Activated CD4-positive, alpha-beta T cell treated with anti-CD3 and anti-CD28 coated beads for 36 hours (primary cell): ENCODE measurements at regions not wholly inside any gene's neighbourhood (a gene's known extent, or its start where the extent isn't known, plus 50 kb on each side); places are given as distances from the start of the nearest gene placed in this dataset.

Experiments used
- ATAC-seq: fragments of 200-7000 bp; cut with Tn5 transposase; one replicate; pipeline ENCODE4 v1.10.0; 2021; ENCODE audit warnings: mild to moderate bottlenecking, moderate library complexity
- CTCF ChIA-PET: fragments of 350-600 bp; sonication (Branson Sonifier 250); formaldehyde crosslinking; loops from one replicate; lab custom pipeline; 2021; ENCODE audit warnings: antibody characterized with exemption; lab: Charles Lee
- POLR2A ChIA-PET: fragments of 350-600 bp; sonication (Branson Sonifier 250); formaldehyde crosslinking; loops from one replicate; lab custom pipeline; 2021; ENCODE audit warnings: antibody characterized with exemption, inconsistent platforms; lab: Charles Lee
- DNase-seq: peaks from one replicate; pipeline ENCODE4 v3.0.0-alpha.2; 2020
- H3K27ac Mint-ChIP-seq: one replicate; pipeline ENCODE4 v1.8.0; 2021; ENCODE audit warnings: mixed read lengths
- H3K27me3 Mint-ChIP-seq: one replicate; pipeline ENCODE4 v1.8.0; 2021; ENCODE audit warnings: mixed read lengths
- H3K36me3 Mint-ChIP-seq: one replicate; pipeline ENCODE4 v1.8.0; 2021; ENCODE audit warnings: low read depth, mixed read lengths
- H3K4me1 Mint-ChIP-seq: one replicate; pipeline ENCODE4 v1.8.0; 2021; ENCODE audit warnings: mixed read lengths
- H3K4me3 Mint-ChIP-seq: one replicate; pipeline ENCODE4 v1.8.0; 2021; ENCODE audit warnings: mild to moderate bottlenecking, moderate library complexity, mixed read lengths
- H3K9me3 Mint-ChIP-seq: one replicate; pipeline ENCODE4 v1.8.0; 2021; ENCODE audit warnings: low read depth, mixed read lengths
- intact Hi-C, 2 experiments: fragments of 100-400 bp; cut with DNase I in 1 of 2; cut with micrococcal nuclease in 1 of 2; formaldehyde crosslinking; loops; one replicate each; pipeline versions ENCODE4 v1.14.2 to v1.15.1; 2022 to 2024; cut with DNase I, micrococcal nuclease

- ChIA-PET CTCF (no interaction called here), POLR2A (no interaction called here)
- Mint-ChIP-seq H3K4me1 (no peaks in the 10 kb centered on the region), H3K27me3 (no peaks in the 10 kb centered on the region), H3K36me3 (no peaks in the 10 kb centered on the region), H3K4me3 (no peak overlapping the region), H3K27ac (no peak overlapping the region), H3K9me3 (peaks cover 6% of the 10 kb centered on the region)
- DNase-seq (no peak), ATAC-seq (no peak)
- intact Hi-C loops, result no loop called here
These were observed 350.0 kb downstream of the AKAIN1 start for GRCh38 chr18:4847056-4847455.

- no peak overlapping the region for H3K27ac Mint-ChIP-seq
These were observed 352.7 kb downstream of the AKAIN1 start for GRCh38 chr18:4844320-4844719.

DNA sequence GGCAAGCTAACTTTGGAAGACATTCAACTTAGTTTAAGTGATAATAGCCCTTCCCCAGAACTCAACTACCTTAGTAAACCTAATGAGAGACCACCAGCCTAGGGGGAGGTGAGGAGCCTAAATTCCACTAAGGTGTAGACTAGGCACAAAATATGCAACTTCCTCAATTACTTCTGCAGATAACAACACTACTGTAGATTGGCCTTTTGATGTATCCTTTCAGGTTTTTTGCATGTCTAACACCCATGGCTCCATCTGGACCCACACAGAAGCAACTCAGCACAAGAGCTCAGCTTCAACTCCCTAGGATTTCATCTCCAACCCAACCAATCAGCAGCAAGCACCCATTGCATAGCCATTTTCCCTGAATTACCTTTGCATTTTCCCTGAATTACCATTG, 353.3 kb downstream of the AKAIN1 start:
- ChIA-PET CTCF (no interaction called here), POLR2A (no interaction called here)
- Mint-ChIP-seq H3K27ac (no peak overlapping the region), H3K4me3 (no peak overlapping the region), H3K36me3 (no peaks in the 10 kb centered on the region), H3K27me3 (no peaks in the 10 kb centered on the region), H3K4me1 (no peaks in the 10 kb centered on the region), H3K9me3 (peaks cover 4% of the 10 kb centered on the region)
- ATAC-seq, result no peak
- intact Hi-C loops, result no loop called here
- DNase-seq, result no peak

More at GRCh38 chr18:4844320-4844719, 352.7 kb downstream of the AKAIN1 start:
- no peak for ATAC-seq
- no peak overlapping the region for H3K4me3 Mint-ChIP-seq
- ChIA-PET POLR2A (no interaction called here), CTCF (no interaction called here)
- no peaks in the 10 kb centered on the region for H3K36me3 Mint-ChIP-seq
- intact Hi-C loops, result no loop called here
- H3K4me1 Mint-ChIP-seq, result no peaks in the 10 kb centered on the region
- no peak for DNase-seq
- H3K27me3 Mint-ChIP-seq, result no peaks in the 10 kb centered on the region
- H3K9me3 Mint-ChIP-seq, result peaks cover 5% of the 10 kb centered on the region

GRCh38 chr18:4842751-4843150, 354.3 kb downstream of the AKAIN1 start:
- Mint-ChIP-seq H3K27ac (no peak overlapping the region), H3K27me3 (no peaks in the 10 kb centered on the region), H3K4me1 (no peaks in the 10 kb centered on the region), H3K9me3 (peaks cover 4% of the 10 kb centered on the region), H3K36me3 (no peaks in the 10 kb centered on the region), H3K4me3 (no peak overlapping the region)
- intact Hi-C loops, result no loop called here
- CTCF ChIA-PET, result no interaction called here
- ATAC-seq (no peak), DNase-seq (no peak)
- POLR2A ChIA-PET, result no interaction called here

DNA sequence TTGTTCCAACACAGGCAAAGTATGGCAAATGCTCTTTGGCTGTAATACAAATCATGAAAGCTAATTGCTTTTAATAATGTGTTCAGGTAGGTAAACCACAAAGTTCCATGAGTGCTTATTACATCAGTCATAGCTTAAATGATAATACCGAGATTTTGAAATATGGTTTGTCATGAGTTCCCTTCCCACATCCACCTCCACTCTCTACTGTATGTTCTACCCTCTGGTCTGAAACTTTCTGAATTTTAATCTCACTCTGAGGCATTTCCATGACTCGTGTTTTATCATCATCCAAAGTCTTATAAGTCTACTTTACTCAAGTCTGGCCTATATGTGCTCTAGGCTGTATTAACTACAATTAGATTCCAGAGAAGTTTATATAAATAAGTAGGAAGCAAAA, 354.8 kb downstream of the AKAIN1 start:
- peaks cover 4% of the 10 kb centered on the region for H3K9me3 Mint-ChIP-seq
- CTCF ChIA-PET, result no interaction called here
- no peak overlapping the region for H3K4me3 Mint-ChIP-seq
- no peaks in the 10 kb centered on the region for H3K36me3 Mint-ChIP-seq
- H3K4me1 Mint-ChIP-seq, result no peaks in the 10 kb centered on the region
- H3K27ac Mint-ChIP-seq, result no peak overlapping the region
- intact Hi-C loops, result no loop called here
- no peaks in the 10 kb centered on the region for H3K27me3 Mint-ChIP-seq
- POLR2A ChIA-PET, result no interaction called here
- ATAC-seq (no peak), DNase-seq (no peak)

- no peak overlapping the region for H3K4me3 Mint-ChIP-seq
- DNase-seq (no peak), ATAC-seq (no peak)
- no peaks in the 10 kb centered on the region for H3K4me1 Mint-ChIP-seq
- POLR2A ChIA-PET, result no interaction called here
- no peak overlapping the region for H3K27ac Mint-ChIP-seq
- H3K36me3 Mint-ChIP-seq, result no peaks in the 10 kb centered on the region
- H3K27me3 Mint-ChIP-seq, result no peaks in the 10 kb centered on the region
- CTCF ChIA-PET, result no interaction called here
- intact Hi-C loops, result no loop called here
- peaks cover 6% of the 10 kb centered on the region for H3K9me3 Mint-ChIP-seq
These were observed 357.4 kb downstream of the AKAIN1 start for GRCh38 chr18:4839639-4840038.

- ChIA-PET CTCF (no interaction called here), POLR2A (no interaction called here)
- Mint-ChIP-seq H3K4me1 (no peaks in the 10 kb centered on the region), H3K9me3 (peaks cover 2% of the 10 kb centered on the region), H3K36me3 (no peaks in the 10 kb centered on the region), H3K27ac (no peak overlapping the region), H3K27me3 (no peaks in the 10 kb centered on the region), H3K4me3 (no peak overlapping the region)
- no peak for ATAC-seq
- intact Hi-C loops, result no loop called here
- DNase-seq, result no peak
These were observed 360.9 kb downstream of the AKAIN1 start for GRCh38 chr18:4836141-4836540.

- ChIA-PET CTCF (no interaction called here), POLR2A (no interaction called here)
- Mint-ChIP-seq H3K36me3 (no peaks in the 10 kb centered on the region), H3K9me3 (no peaks in the 10 kb centered on the region), H3K27me3 (no peaks in the 10 kb centered on the region), H3K4me3 (no peak overlapping the region), H3K4me1 (no peaks in the 10 kb centered on the region), H3K27ac (no peak overlapping the region)
- intact Hi-C loops, result no loop called here
- ATAC-seq, result no peak
- no peak for DNase-seq
These were observed 365.2 kb downstream of the AKAIN1 start for GRCh38 chr18:4831791-4832375.

DNA sequence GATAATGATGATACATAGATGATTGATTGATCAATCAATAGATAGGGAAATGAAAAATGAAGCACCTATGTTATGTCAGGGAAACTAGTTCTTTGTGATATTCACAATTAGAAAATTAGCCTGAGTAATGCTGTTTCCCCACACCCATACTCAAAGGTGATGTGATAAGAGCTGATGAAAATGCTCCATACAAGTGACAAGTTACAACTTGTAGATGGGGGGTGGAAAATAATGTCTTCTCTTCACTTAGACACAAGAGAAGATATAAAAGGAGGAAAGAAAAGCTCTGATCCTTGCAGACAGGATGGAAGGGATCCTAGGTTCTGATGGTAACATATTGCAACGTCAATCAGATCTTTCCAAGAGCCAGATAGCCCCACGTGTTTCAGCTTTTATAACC, 365.9 kb downstream of the AKAIN1 start:
- H3K9me3 Mint-ChIP-seq, result no peaks in the 10 kb centered on the region
- H3K4me1 Mint-ChIP-seq, result no peaks in the 10 kb centered on the region
- DNase-seq, result no peak
- H3K4me3 Mint-ChIP-seq, result no peak overlapping the region
- CTCF ChIA-PET, result no interaction called here
- no peaks in the 10 kb centered on the region for H3K27me3 Mint-ChIP-seq
- no peak overlapping the region for H3K27ac Mint-ChIP-seq
- no peak for ATAC-seq
- H3K36me3 Mint-ChIP-seq, result no peaks in the 10 kb centered on the region
- POLR2A ChIA-PET, result no interaction called here
- intact Hi-C loops, result no loop called here

DNA sequence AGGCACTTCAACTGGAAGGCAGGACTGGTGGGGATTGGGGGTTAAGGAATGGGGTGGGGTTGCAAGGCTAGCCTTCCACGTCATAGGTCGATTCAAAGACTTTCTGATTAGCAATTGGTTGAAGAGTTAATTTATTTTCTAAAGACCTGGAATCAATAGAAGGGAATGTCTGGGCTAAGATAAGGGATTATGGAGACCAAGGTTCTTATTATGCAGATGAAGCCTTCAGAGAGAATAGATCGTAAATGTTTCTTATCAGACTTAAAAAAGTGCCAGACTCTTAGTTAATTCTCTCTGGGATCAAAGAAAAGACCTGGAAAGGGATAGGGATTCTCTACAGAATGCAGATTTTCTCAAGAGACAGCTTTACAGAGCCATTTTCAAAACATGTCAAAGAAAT, 368.0 kb upstream of the DLGAP1 start:
- Mint-ChIP-seq H3K27me3 (no peaks in the 10 kb centered on the region), H3K4me1 (no peaks in the 10 kb centered on the region), H3K36me3 (no peaks in the 10 kb centered on the region), H3K27ac (no peak overlapping the region), H3K4me3 (no peak overlapping the region), H3K9me3 (peaks cover 4% of the 10 kb centered on the region)
- intact Hi-C loops, result no loop called here
- ChIA-PET CTCF (no interaction called here), POLR2A (no interaction called here)
- DNase-seq, result no peak
- no peak for ATAC-seq

GRCh38 chr18:4821801-4822200, 366.7 kb upstream of the DLGAP1 start:
- no peaks in the 10 kb centered on the region for H3K36me3 Mint-ChIP-seq
- DNase-seq, result no peak
- no peak for ATAC-seq
- ChIA-PET POLR2A (no interaction called here), CTCF (no interaction called here)
- H3K27ac Mint-ChIP-seq, result no peak overlapping the region
- H3K4me1 Mint-ChIP-seq, result no peaks in the 10 kb centered on the region
- intact Hi-C loops, result no loop called here
- no peaks in the 10 kb centered on the region for H3K27me3 Mint-ChIP-seq
- no peak overlapping the region for H3K4me3 Mint-ChIP-seq
- H3K9me3 Mint-ChIP-seq, result peaks cover 4% of the 10 kb centered on the region

DNA sequence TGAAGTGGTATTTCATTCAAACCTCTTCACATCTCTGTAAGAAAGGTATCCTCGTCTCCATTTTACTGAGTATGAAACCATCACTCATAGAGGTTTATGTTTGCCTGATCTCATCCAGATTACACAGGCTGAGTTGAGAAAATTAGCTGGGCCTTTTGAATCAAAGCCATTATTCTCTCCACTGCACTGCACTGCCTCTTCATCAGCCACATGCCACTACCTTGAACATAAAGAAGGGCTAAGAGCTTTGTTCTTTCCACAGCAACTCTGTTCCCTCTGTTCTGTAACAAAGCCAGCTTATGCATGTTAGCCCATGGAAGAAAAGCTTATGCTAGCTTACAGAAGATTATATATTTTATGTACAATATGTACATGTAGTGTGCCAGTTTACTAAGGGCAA, 362.6 kb upstream of the DLGAP1 start:
- POLR2A ChIA-PET, result no interaction called here
- Mint-ChIP-seq H3K9me3 (peaks cover 3% of the 10 kb centered on the region), H3K36me3 (no peaks in the 10 kb centered on the region), H3K27me3 (no peaks in the 10 kb centered on the region), H3K27ac (no peak overlapping the region), H3K4me1 (no peaks in the 10 kb centered on the region), H3K4me3 (no peak overlapping the region)
- DNase-seq (no peak), ATAC-seq (no peak)
- CTCF ChIA-PET, result interaction anchor here (0.6 kb wide), 1 partner anchor 10 kb away, joined by 3 read pairs; no protein-coding TSS in a partner anchor
- intact Hi-C loops, result no loop called here

GRCh38 chr18:4813708-4814107, 358.6 kb upstream of the DLGAP1 start:
- H3K36me3 Mint-ChIP-seq, result no peaks in the 10 kb centered on the region
- no peaks in the 10 kb centered on the region for H3K27me3 Mint-ChIP-seq
- H3K9me3 Mint-ChIP-seq, result peaks cover 4% of the 10 kb centered on the region
- H3K27ac Mint-ChIP-seq, result no peak overlapping the region
- ChIA-PET POLR2A (no interaction called here), CTCF (no interaction called here)
- H3K4me1 Mint-ChIP-seq, result no peaks in the 10 kb centered on the region
- intact Hi-C loops, result no loop called here
- DNase-seq, result no peak
- no peak overlapping the region for H3K4me3 Mint-ChIP-seq
- no peak for ATAC-seq
